ENCODE measurements at regions not wholly inside any gene's neighbourhood (a gene's known extent, or its start where the extent isn't known, plus 50 kb on each side); places are given as distances from the start of the nearest gene placed in this dataset.

DNA sequence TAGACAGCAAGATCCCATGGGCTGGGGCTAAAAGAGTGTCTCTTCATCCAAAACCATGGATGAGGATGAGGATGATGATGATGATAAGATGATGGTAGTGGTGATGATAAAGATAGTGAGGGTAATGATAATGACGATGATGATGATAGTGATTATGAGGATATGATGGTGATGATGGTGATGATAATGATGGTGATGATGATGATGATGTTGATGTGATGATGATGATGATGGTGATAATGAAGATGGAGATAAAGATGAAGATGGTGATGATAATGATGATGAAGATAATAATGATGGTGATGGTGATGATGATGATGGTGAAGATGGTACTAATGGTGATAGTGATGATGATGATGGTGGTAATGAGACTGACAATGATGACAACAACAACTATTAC, 299.5 kb downstream of the NPIPA8 start:
- Mint-ChIP-seq H3K27ac (ENCODE audit: unreplicated experiment) (no peak overlapping the region), H3K4me1 (no peaks in the 10 kb centered on the region), H3K27me3 (ENCODE audit: low read depth) (peaks cover 44% of the 10 kb centered on the region), H3K9me3 (peaks cover 7% of the 10 kb centered on the region), H3K4me3 (no peak overlapping the region), H3K36me3 (ENCODE audit: low read depth) (no peaks in the 10 kb centered on the region)
- DNase-seq (ENCODE audit: low read depth, low spot score): no peak
- TF ChIP-seq CTCF (conservative IDR thresholded peaks at IDR 0.05): no peak

DNA sequence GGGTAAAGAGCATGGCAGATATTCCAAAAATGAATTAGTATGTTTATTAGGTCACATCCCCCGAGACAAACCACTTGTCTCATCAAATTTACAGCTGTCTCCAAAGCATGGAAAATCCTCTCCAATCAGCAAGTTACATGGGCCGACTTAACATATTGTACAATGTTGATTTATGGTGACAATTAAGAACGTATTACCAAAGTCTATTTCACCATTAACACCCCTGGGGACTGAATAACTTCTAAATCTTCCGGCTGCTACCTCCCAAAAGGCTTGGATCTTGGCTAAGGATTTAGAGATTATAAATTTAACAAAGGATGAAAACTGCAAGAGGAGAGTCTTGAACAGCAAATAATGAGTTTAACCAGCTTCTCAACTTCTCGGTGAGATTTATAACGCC, 311.9 kb downstream of the NPIPA8 start:
- Mint-ChIP-seq H3K27ac (ENCODE audit: unreplicated experiment) (no peak overlapping the region), H3K4me3 (no peak overlapping the region), H3K36me3 (ENCODE audit: low read depth) (no peaks in the 10 kb centered on the region), H3K27me3 (ENCODE audit: low read depth) (peaks cover 7% of the 10 kb centered on the region), H3K9me3 (no peaks in the 10 kb centered on the region), H3K4me1 (no peaks in the 10 kb centered on the region)
- DNase-seq (ENCODE audit: low read depth, low spot score): no peak
- TF ChIP-seq CTCF (conservative IDR thresholded peaks at IDR 0.05): no peak

- Mint-ChIP-seq H3K9me3 (peaks cover 5% of the 10 kb centered on the region), H3K27ac (ENCODE audit: unreplicated experiment) (no peak overlapping the region), H3K27me3 (ENCODE audit: low read depth) (peaks cover 4% of the 10 kb centered on the region), H3K4me1 (no peaks in the 10 kb centered on the region), H3K4me3 (no peak overlapping the region), H3K36me3 (ENCODE audit: low read depth) (no peaks in the 10 kb centered on the region)
- no peak for TF ChIP-seq CTCF (conservative IDR thresholded peaks at IDR 0.05)
- no peak for DNase-seq (ENCODE audit: low read depth, low spot score)
Measured at GRCh38 chr16:18018376-18018775, 318.2 kb downstream of the NPIPA8 start.

GRCh38 chr16:18013863-18014262, 322.7 kb downstream of the NPIPA8 start:
- Mint-ChIP-seq H3K4me1 (no peaks in the 10 kb centered on the region), H3K27me3 (ENCODE audit: low read depth) (peaks cover 2% of the 10 kb centered on the region), H3K9me3 (peaks cover 5% of the 10 kb centered on the region), H3K36me3 (ENCODE audit: low read depth) (no peaks in the 10 kb centered on the region), H3K27ac (ENCODE audit: unreplicated experiment) (peak overlapping the region; percentile 60), H3K4me3 (no peak overlapping the region)
- DNase-seq (ENCODE audit: low read depth, low spot score): no peak
- TF ChIP-seq CTCF (conservative IDR thresholded peaks at IDR 0.05): no peak

DNA sequence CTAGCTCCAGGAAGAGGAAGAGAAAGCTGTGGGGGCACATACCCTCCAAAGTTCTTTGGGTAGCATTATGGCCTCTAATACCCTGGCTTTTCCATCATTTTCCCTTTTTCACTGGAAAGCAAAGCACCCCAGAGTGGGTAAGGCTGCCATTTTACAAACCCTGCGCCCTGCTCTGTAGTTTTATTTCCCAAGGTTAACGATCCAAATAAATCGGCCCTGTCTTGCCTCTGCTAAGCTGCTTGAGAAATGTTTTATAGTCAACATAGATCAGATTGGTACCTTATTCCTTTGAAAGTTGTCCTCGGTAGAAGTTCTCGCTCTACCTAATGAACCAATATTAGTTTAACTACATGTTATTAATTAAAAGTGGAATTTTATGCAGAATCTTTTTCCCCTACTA, 328.2 kb downstream of the NPIPA8 start:
- DNase-seq (ENCODE audit: low read depth, low spot score): no peak
- no peak overlapping the region for H3K27ac Mint-ChIP-seq (ENCODE audit: unreplicated experiment)
- no peak overlapping the region for H3K4me3 Mint-ChIP-seq
- H3K27me3 Mint-ChIP-seq (ENCODE audit: low read depth): no peaks in the 10 kb centered on the region
- no peaks in the 10 kb centered on the region for H3K36me3 Mint-ChIP-seq (ENCODE audit: low read depth)
- H3K9me3 Mint-ChIP-seq: no peaks in the 10 kb centered on the region
- no peaks in the 10 kb centered on the region for H3K4me1 Mint-ChIP-seq
- no peak for TF ChIP-seq CTCF (conservative IDR thresholded peaks at IDR 0.05)

DNA sequence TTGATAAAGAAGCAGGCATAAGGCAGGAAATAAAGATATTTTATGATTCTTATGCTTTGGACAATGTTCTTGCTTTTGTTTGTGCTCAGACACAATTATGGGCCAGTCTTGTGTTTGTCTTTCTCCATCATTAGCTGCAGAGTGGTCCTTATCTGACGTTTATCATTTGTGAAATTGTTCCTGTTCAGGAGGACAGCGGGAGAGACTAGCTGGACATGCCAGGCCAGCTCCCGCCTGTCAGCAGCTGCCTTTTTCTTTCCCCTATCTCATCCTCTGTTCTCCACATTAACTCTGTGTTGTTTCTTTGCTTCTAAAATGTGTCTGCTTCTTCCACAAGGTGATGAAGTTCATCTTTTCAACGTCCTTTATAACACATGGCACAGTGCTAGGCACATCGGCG, 333.5 kb downstream of the NPIPA8 start:
- H3K36me3 Mint-ChIP-seq (ENCODE audit: low read depth): no peaks in the 10 kb centered on the region
- no peak for TF ChIP-seq CTCF (conservative IDR thresholded peaks at IDR 0.05)
- H3K27me3 Mint-ChIP-seq (ENCODE audit: low read depth): peaks cover 5% of the 10 kb centered on the region
- no peak for DNase-seq (ENCODE audit: low read depth, low spot score)
- no peaks in the 10 kb centered on the region for H3K4me1 Mint-ChIP-seq
- H3K9me3 Mint-ChIP-seq: no peaks in the 10 kb centered on the region
- H3K4me3 Mint-ChIP-seq: no peak overlapping the region
- no peak overlapping the region for H3K27ac Mint-ChIP-seq (ENCODE audit: unreplicated experiment)
